NCI-H146 treated with DMSO at 0.1 percent for 48 hours (cell line): ENCODE measurements at regions not wholly inside any gene's neighbourhood (a gene's known extent, or its start where the extent isn't known, plus 50 kb on each side); places are given as distances from the start of the nearest gene placed in this dataset.
"Not testable (repeated sequence)": the region's sequence is repeated elsewhere in the genome, so short reads cannot be mapped to it uniquely, and the experiment has no call there.

Experiments used
- DNase-seq: peaks from one replicate; lab custom pipeline; 2025; ENCODE audit not compliant: unreplicated experiment; lab: John Stamatoyannopoulos, UW

DNA sequence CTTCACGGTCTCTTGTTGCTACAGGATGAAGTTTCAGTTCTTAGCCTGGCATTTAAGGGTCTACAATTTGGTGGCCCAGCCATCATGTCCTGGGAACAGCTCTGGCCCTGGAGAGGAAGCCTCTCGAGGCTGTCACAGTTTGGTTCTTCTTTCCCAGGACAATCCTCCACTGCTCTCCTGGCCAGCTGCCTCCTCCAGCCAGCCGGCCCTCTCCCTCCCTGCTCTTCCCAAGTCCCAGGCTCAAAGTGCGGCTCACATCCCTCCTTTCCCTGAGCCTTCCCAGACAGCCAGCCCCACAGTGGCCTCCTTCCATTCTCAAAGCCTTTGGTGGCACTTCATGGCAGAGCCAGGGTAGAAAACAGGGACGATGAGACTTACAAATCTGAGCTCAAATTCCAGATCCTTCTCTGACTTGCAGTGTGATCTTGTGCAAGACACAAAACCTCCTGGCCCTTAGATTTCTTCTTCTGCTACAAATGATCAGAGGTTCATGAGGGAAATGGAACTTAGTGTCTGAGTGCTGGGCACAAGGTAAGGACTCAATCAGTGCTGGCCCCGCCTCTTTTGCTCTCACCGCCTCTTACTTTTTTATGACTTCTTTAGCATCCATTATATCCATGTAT lies 223.8 kb upstream of the ECI2 start:
- DNase-seq, result no peak

DNA sequence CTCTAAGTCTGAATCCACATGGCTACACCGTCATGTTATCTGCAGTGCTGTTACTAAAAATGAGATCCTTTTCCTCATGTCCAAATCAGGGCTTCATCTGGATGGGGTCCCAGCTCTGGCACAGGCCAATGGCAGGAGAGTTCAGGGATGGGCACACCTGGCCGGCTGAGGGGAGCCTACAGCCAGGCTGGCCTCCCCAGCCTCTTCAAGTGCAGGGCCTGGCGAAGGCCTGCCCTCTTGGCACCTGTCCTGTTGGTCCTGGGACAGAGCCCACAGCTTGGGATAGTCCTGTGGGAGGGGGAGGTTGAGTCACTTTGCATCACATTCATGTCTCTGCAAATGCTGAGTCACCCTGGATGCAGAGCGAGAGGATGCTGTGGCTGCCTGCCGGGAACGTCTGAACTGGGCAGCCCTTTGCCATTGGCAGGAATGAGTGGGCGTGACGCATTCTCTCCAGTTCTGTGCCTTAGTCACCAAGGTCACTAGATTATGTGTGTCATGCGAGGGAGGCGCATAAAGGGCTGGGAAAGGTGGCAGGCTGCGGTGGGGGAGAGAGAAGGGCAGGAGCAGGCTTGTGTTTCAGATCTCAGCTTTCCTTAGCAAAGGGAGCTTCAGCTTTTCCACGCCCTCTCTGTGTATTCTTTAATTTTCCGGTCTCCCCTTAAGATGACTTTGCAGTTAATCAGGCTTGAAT lies 223.2 kb upstream of the ECI2 start:
- no peak for DNase-seq

DNA sequence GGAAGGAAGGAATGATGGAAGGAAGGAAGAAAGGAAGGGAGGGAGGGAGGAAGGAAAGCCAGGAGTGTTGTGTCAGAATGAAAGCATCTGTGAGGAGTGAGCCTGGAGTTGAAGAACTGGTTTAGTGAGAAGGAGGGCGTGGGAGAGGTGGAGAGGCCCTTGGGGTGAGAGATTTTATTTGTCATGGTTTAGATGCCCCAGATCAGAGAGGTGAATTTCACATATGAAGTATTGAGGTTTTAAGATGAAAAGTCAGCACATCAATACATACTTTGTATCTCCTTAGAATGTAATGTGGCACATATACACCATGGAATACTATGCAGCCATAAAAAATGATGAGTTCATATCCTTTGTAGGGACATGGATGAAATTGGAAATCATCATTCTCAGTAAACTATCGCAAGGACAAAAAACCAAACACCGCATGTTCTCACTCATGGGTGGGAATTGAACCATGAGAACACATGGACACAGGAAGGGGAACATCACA lies 222.3 kb upstream of the ECI2 start:
- not testable (repeated sequence) for DNase-seq

DNA sequence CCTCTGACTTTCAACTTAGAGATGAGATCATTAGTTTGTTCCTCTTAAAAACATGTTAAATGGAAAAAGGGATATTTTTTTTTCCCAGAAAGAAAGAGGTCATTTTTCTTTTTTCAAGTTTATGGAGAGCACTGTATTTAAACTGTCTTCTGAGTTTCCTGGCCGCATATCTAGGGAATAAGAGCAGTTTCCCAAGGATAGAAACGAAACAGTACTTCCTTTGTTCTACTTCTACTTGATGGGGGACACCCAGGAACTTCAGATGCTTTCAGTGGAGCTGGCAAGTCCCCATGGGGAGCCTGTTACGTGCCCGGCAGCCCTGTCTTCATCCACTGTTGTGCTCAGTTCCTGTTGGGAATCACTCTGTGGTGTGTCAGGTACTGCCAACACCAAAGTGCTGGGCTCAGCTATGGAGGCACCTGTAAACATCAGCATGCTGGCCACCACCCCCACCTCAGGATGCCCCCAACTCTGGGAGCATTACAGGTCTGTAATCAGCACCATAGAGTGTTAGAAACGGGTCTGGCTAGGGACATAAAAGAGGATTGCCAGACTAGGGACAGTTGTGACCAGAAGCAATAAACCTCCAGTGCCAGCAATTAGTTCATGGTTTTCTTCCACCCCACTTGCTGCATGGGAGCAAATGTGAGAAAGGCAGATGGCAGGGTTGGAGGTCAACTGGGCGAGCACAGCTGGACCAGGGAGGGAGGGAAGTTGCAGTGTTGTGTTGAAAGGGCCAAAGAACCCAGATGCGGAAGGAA lies 221.7 kb upstream of the ECI2 start:
- no peak for DNase-seq

DNA sequence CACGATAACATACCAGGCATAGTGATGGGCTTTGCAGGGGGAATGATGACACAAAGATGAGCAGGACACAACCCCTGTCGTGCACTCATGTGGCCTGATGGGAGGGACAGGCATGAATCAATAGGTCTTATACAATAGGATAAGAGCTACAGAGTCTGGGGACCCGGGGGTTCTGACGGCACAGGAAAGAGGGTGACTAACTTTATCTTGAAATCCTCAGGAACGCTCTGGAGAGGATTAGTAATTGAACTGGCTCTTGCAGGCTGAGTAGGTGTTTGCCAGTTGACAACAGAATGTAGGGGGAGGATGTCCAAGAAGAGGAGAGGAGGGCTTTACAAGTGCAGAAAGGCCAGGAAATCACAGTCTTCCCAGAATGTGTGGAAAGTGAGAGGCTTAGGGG lies 219.9 kb upstream of the ECI2 start:
- no peak for DNase-seq

DNA sequence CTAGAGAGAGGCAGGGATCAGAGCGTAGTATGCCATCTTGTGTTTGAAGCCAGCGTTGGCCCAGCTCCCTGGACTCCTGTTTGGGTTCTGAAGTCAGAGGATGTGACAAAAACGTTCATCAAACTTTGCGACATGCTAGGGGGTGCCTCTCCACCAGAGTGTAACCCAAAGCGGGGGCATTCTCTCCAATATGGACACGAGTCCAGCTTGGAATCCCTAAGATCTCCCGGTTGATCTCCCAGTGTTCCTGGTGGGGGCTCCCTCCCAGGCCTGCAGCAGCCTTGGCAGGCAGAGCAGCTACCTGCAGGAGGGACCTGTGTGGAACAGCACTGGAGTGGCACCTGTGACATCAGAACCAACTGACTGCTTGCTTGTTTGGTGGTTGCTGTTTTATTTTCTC lies 218.8 kb upstream of the ECI2 start:
- no peak for DNase-seq

DNA sequence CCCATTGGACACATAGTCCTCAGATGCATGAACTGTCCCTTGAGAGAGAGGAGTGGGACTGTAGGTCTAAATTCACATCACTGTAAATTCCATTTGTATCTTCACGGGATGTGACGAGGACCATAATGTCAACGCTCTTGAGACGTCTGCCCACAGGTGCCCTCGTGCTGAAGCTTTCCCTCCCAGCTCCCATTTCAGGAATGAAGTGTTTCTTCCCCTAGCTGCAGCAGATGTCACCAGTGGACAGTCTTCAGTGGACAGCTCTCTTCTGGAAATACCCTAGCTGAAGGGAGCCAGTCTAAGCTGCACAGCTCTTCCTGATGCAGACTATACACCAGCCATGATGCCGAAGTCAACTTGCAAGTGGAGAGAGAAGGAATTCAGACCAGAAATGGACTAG lies 217.4 kb upstream of the ECI2 start:
- DNase-seq, result no peak

DNA sequence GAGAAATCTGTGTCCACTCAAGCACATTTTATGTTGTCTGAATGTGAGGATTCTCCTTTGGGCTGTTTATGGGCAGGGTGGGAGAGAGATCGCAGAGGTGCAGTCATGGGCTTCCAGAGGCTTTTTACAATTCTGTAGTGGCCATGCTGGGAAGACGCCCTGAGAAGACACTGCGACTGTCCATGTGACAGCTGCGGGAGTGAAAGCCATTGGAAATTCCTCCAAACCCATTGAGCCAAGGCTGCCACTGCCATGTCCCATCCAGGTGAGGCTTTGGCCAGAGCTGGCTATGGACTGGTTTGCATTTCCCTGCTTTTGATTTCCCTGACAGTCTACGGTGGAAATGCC lies 216.9 kb upstream of the ECI2 start:
- no peak for DNase-seq

DNA sequence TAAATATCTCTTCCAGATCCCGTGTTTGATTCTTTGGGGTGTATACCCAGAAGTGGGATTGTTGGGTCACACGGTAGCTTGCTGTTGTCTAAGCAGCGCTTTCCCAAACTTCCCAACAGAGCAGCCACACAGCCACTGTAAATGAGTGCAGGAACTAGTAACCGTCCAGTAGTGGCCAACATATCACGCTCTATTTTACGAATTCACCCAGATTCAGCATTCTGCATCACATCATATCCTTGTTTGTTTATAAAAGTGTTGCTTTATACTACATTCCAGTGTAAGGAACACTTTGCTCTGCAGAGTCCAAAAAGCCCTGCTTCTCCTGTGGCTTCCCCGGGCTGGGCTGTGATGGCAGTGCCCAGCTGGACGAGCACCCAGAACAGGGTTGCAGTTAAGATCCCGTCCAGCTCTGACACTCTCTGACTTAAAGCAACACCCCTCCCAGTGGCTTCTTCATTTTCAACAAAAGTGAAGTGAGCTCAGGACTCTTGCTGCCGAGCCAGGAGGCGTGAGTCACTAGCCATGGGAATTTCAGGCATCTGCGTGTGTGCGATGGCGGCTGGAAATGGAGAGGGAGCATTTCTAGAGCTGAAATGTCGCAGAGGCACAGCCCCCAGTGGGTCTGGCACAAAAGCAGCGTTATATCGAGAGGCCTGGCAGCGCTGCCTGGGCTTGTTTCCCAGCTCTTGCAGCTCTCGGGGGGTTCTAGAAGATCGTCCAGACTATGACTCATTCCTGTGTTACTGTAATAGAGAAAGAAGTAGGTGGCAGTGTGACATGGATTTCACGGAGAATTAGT lies 216.3 kb upstream of the ECI2 start:
- no peak for DNase-seq

DNA sequence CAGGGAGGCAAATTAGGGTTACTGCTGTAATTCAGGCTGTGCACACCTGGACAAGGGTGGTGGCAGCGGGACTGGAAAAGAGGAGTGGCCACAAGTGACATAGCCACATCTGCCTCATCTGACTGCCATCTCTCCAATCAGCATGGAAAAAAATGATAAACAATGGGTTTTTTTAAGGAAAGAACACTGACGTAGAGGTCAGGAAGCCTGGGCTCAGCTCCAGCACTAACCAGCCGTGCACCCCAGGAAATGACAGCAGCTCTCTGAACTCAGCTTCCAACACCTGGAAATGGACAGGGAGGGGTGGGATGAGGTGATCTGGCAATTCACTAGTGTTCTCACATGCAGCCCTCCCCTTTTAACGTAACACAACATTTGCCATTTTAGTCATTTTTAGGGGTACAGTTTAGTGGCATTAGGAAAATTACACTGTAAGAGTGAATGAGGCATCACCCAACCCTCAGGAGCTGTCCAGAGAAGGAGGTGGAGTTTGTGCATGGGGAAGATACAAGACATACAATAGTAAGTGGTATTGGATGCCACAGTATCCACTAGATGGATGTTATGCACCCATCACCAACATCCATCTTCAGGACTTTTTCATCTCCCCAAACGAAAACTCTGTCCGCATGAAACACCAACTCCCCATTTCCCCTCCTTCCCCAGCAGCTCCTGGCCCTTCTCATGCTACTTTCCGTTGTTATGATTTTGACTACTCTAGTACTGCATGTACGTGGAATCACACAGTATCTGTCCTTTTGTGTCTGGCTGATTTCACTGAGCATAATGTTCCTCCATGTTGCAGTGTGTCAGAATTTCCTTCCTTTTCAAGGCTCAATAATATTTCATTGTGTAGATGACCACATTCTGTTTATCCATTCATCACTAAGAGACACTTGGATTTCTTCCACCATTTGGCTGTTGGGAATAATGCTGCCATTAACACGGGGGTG lies 215.5 kb upstream of the ECI2 start:
- DNase-seq, result no peak

DNA sequence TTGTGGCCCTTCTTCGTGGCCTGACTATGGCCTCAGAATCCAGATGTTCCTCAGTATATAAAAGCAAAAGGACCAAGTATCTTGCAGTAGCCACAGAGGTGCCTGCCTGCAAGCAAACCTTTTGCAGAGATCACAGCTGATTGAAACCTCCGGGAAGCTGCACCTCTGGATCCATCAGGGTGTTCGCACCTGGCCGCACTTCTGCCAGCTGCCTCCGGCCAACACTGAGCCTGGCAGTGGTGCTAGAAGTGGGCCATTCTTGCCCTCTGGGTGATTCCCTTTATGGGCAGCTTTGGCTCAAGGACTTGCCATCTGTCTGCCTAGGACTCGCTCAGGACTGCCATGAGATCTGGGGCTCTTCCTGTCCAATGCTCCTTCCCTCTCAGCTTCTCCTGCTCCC lies 214.6 kb upstream of the ECI2 start:
- no peak for DNase-seq

DNA sequence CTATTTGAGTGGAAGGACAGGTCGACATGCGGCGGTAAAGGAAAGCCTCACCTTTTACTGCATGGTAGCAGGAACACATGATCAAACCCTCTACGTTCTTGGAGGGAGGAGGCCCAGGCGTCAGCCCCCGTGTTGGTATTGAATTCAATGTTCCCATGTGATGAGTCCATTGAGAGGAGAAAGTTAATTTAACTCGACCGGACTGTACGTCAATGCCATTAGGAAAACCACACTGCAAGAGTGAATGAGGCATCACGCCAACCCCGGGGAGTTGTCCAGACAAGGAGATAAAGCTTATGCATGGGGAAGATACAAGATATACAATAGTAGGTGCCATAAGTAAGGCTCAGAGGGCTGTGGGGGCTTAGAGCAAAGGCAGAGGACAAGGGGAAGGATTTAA lies 213.9 kb upstream of the ECI2 start:
- DNase-seq, result no peak

DNA sequence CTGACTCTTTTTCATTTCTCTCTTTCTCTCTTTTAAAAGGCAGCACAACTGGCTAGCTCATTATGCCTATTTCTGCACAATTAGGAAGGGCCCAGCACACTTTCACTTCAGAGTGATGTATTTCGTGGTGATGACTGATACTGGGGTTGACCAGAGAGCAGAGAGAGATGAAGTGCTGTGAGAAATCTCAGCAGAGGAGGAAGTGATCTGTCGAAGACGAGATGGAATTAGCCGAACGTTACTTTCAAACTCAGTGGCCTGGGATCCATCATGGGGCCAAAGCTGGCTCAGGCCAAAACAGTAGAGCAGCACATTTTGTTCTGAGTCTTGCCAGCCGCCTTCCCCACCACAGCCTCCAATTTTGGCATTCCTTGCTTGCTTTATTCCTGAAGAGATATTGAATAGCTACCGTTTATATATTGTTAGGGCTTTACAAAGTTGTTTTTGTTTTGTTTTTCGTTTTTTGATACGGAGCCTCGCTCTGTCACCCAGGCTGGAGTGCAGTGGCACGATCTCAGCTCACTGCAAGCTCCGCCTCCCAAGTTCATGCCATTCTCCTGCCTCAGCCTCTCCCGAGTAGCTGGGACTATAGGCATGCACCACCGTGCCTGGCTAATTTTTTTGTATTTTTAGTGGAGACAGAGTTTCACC lies 213.2 kb upstream of the ECI2 start:
- DNase-seq, result no peak

DNA sequence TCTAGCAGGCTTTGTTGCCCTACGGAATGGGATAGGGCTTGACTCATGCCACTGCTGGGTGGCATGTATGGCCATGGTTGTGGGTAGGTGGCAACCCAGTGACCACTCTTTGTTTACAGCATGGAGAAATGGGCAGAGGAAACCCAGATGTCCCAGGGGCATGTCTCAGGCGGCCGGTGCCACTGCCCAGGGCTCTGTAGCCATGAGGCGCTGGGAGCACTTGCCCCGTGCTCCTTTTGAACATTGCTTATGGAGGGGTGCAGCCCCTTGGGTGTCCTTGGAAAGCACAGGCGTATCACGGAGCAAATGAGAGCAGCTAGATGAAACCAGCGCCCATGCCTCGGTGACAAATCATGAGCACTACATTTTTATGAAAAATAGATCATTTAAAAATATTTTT lies 212.5 kb upstream of the ECI2 start:
- no peak for DNase-seq

DNA sequence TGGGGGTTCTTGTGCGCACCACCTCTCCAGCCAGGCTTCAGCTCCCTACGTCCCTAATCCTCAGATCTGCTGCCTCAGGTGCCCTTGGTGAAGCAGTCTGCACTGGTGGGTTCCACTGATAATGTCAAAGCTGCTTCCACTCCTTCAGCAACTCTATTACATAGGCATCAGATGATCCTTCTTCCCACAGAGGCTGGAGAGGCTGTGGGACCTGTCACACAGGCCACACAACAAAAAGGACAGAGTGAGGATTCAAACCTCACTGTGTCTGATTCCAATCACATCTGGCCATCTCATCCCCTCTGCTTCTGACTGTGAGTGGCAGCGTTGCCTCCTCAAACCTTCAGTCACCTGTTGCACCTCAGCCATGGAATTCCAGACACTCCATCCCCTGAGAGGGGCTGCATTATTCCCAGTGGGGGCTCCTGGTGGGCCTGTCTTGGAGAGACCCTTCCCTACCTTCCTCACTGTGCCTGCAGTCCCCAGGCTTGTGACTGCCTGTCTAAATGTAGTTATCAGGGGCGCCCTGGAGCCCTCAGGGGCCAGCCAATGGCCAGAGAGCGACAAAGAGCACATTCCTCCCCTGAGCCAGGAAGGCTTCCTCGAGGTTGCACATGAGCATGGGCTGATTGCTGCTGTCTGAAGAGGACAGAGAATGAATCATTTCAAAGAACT lies 211.4 kb upstream of the ECI2 start:
- no peak for DNase-seq

DNA sequence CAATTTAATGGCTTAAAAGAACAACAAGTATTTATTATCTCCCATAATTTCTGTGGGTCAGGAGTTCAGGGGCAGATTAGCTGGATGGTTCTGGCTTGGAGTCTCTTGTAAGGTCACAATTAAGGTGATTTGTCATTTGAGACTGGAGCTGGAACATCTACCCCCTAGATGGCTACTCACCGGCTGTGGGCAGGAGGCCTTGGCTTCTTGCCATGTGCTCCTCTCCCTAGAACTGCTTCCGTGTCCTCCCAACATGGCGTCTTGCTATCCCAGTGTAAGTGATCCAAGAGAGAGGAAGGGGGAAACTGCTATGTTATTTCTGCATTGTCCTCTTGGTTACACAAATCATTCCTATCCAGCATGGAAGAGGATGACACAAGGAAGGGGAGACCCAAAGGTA lies 210.2 kb upstream of the ECI2 start:
- no peak for DNase-seq

DNA sequence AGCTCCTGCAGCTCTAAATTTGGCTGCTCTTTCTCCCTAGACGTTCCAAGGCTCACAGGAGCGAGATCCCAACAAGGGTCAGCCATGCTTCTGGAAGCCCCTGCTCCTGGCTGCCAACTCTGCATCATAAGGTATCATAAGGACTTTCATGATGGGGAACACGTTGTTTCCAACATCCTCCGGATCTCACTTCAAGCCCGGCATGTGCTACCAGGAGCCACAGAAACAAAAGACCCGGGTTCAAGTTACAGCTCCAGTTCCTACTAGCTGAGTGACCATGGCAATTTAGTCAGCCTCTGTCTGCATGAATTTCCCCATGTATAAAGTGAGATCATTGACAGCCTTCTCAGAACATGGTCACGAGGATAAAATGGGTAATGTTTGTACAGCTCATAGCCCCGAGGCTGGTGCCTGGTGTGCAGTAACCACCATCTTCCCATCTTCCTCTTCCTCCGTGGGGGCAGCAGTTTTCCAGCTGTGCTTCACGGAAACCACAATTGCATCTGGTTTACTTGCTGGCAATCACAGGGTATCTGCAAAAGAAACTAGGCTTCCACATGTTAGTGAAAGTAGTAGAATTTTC lies 209.0 kb upstream of the ECI2 start:
- no peak for DNase-seq

DNA sequence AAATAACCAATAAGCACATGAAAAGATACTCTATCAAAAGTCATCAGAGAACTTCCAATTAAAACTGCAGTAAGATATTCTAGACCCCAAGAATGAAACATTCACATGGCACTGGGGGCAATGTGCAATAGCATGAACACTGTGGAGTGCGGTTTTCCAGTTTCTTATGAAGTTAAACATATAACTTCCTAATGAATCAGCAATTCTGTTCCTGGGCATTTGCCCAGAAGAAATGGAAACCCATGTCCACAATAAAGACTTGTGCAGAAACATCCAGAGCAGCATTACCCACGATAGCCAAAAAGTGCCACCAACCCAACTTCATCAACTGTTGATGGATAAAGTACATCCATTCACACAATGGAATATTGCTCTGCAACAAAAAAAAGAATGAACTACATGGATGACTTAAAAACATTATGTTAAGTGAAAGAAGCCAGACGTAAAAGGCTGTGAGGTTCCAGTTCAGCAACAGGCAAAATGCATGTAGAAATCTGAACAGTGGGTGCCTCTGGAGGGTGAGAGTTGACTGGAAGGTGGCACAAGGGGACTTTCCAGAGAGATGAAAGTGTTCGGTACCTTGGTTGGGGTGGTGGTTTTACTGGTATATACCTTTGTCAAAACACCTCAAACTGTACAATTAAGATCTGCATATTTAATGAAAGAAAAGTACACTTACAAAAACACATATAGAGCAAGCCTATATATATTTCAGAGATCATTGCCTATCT lies 207.2 kb upstream of the ECI2 start:
- DNase-seq, result no peak
